Transverse colon (tissue), 4 donors: ENCODE measurements at regions not wholly inside any gene's neighbourhood (a gene's known extent, or its start where the extent isn't known, plus 50 kb on each side); places are given as distances from the start of the nearest gene placed in this dataset.

ENCODE experiments used
- DNase-seq: peaks from one replicate; pipeline ENCODE4 v3.0.0-alpha.2; 2019
- H3K27ac ChIP-seq, 4 donors: fragments of 200-600 bp; sonication (generic); 2 replicates each; pipeline ENCODE4 v1.5.1; 2016 to 2018; ENCODE audit warnings: inconsistent platforms in 4 of 4
- H3K27me3 ChIP-seq: fragments of 200-600 bp; sonication (generic); 2 replicates; pipeline ENCODE4 v1.5.1; 2017; ENCODE audit warnings: inconsistent platforms
- H3K36me3 ChIP-seq, 4 donors: fragments of 200-600 bp; sonication (generic); 2 replicates each; pipeline ENCODE4 v1.5.1; 2017 to 2019; ENCODE audit warnings: inconsistent platforms in 4 of 4
- H3K4me1 ChIP-seq, 4 donors: fragments of 200-600 bp; sonication (generic); 2 replicates each; pipeline ENCODE4 v1.5.1; 2017 to 2020; ENCODE audit warnings: inconsistent platforms in 4 of 4
- H3K4me3 ChIP-seq, 4 donors: fragments of 200-600 bp; sonication (generic); 1 replicate in 1 of 4; 2 replicates in 3 of 4; pipeline versions ENCODE4 v1.5.1 to v1.6.1; 2017 to 2019; ENCODE audit warnings: inconsistent platforms in 4 of 4
- H3K9me3 ChIP-seq, 2 donors: fragments of 200-600 bp; sonication (generic); 2 replicates each; pipeline ENCODE4 v1.5.1; 2017 to 2019; ENCODE audit warnings: inconsistent platforms in 2 of 2
- CTCF ChIP-seq, 5 experiments: fragments of 200-600 bp in 3 of 5; fragments of 450-650 bp in 2 of 5; sonication (generic) in 3 of 5; IDR thresholded peaks; 1 replicate in 2 of 5; 2 replicates in 3 of 5; pipeline ENCODE4 v1.5.1; 2016 to 2017; ENCODE audit warnings: antibody characterized with exemption in 5 of 5, inconsistent platforms in 3 of 5, mild to moderate bottlenecking in 2 of 5, moderate library complexity in 1 of 5
- EP300 ChIP-seq: sonication (generic); formaldehyde crosslinking; IDR thresholded peaks from one replicate; pipeline ENCODE4 v1.6.1; 2017; ENCODE audit warnings: antibody characterized with exemption, low read depth
- POLR2A ChIP-seq: fragments of 450-650 bp; IDR thresholded peaks from one replicate; pipeline ENCODE4 v1.6.1; 2016; ENCODE audit warnings: antibody characterized with exemption, mild to moderate bottlenecking, moderate library complexity
- POLR2AphosphoS5 ChIP-seq, 3 donors: sonication (generic); formaldehyde crosslinking; IDR thresholded peaks; one replicate each; pipeline ENCODE4 v1.6.1; 2016; ENCODE audit warnings: antibody characterized with exemption in 3 of 3
- WGBS, 2 donors: methylation state at CpG; one replicate each; pipeline ENCODE4 v1.1.5; 2018; ENCODE audit warnings: low coverage in 1 of 2; 5-methylcytosine and 5-hydroxymethylcytosine counted together
- in situ Hi-C, 4 donors: fragments of 200-750 bp; cut with MboI; loops; one replicate each; pipeline versions ENCODE4 v1.15.0 to v1.15.1; 2017; ENCODE audit warnings: low sequenced_read_pairs in 3 of 4, low pct_ligation_motif_present in 1 of 4, low pct_unique_long_range_greater_than_20kb in 1 of 4
- intact Hi-C: fragments of 100-400 bp; cut with DNase I; formaldehyde crosslinking; loops from one replicate; pipeline ENCODE4 v1.15.1; 2023; ENCODE audit warnings: low total_unique reads

- H3K9me3 ChIP-seq: no peaks in the 10 kb centered on the region
- no peaks in the 10 kb centered on the region for H3K27me3 ChIP-seq
- no peak overlapping the region for H3K4me3 ChIP-seq
- 90 to 95% methylated on average over 2 to 3 of the region's 3 CpGs for WGBS, 2 donors
- no peak for TF ChIP-seq EP300
- no peak for TF ChIP-seq POLR2AphosphoS5 (IDR thresholded peaks at IDR 0.05)
- no peaks in the 10 kb centered on the region for H3K4me1 ChIP-seq
- intact Hi-C loops: no loop called here
- DNase-seq: no peak
- no peak overlapping the region for H3K27ac ChIP-seq
- no peaks in the 10 kb centered on the region for H3K36me3 ChIP-seq
- in situ Hi-C loops: loop anchor here in 2 of 4 donors (25.0 kb wide), 2 partner anchors 357 to 607 kb away; no protein-coding TSS in a partner anchor
Measured at GRCh38 chr11:129719037-129719436, 96.6 kb upstream of the TMEM45B start.

- intact Hi-C loops: no loop called here
- no peak overlapping the region for H3K27ac ChIP-seq
Measured at GRCh38 chr11:129720156-129720555, 95.5 kb upstream of the TMEM45B start.

GRCh38 chr11:129720994-129721393, 94.7 kb upstream of the TMEM45B start:
- intact Hi-C loops (no loop called here), in situ Hi-C loops (loop anchor here in 2 of 4 donors (25.0 kb wide), 2 partner anchors 359 to 609 kb away; no protein-coding TSS in a partner anchor)
- DNase-seq: no peak
- TF ChIP-seq POLR2AphosphoS5 (IDR thresholded peaks at IDR 0.05) (no peak), CTCF (IDR thresholded peaks at IDR 0.05) (no peak), POLR2A (no peak), EP300 (no peak)
- WGBS, 2 donors: 82 to 90% methylated on average over 8 to 11 of the region's 11 CpGs
- Histone ChIP-seq H3K27me3 (no peaks in the 10 kb centered on the region), H3K4me1 (no peaks in the 10 kb centered on the region), H3K36me3 (no peaks in the 10 kb centered on the region), H3K4me3 (no peak overlapping the region), H3K9me3 (no peaks in the 10 kb centered on the region), H3K27ac (no peak overlapping the region)

More at GRCh38 chr11:129720156-129720555, 95.5 kb upstream of the TMEM45B start:
- no peaks in the 10 kb centered on the region for H3K36me3 ChIP-seq
- H3K4me1 ChIP-seq: no peaks in the 10 kb centered on the region
- TF ChIP-seq POLR2AphosphoS5 (IDR thresholded peaks at IDR 0.05): no peak
- no peak for TF ChIP-seq POLR2A
- no peak for TF ChIP-seq EP300
- no peak for TF ChIP-seq CTCF (IDR thresholded peaks at IDR 0.05)
- in situ Hi-C loops: loop anchor here in 2 of 4 donors (25.0 kb wide), 2 partner anchors 358 to 608 kb away; no protein-coding TSS in a partner anchor
- 74% methylated on average over 4 of the region's 4 CpGs; no CpG with 5 or more reads in 1 of the 2 donors for WGBS, 2 donors
- no peaks in the 10 kb centered on the region for H3K9me3 ChIP-seq
- H3K27me3 ChIP-seq: no peaks in the 10 kb centered on the region
- H3K4me3 ChIP-seq: no peak overlapping the region
- no peak for DNase-seq

- 71 to 77% methylated on average over 11 to 13 of the region's 13 CpGs for WGBS, 2 donors
- no peaks in the 10 kb centered on the region for H3K36me3 ChIP-seq
- no peak overlapping the region for H3K27ac ChIP-seq
- intact Hi-C loops (no loop called here), in situ Hi-C loops (loop anchor here in 2 of 4 donors (25.0 kb wide), 2 partner anchors 359 to 609 kb away; no protein-coding TSS in a partner anchor)
- H3K4me3 ChIP-seq: no peak overlapping the region
- TF ChIP-seq POLR2A (no peak), CTCF (IDR thresholded peaks at IDR 0.05) (no peak), EP300 (no peak), POLR2AphosphoS5 (IDR thresholded peaks at IDR 0.05) (no peak)
- DNase-seq: no peak
- H3K27me3 ChIP-seq: no peaks in the 10 kb centered on the region
- no peaks in the 10 kb centered on the region for H3K4me1 ChIP-seq
- no peaks in the 10 kb centered on the region for H3K9me3 ChIP-seq
Measured at GRCh38 chr11:129721685-129722084, 94.0 kb upstream of the TMEM45B start.

- Histone ChIP-seq H3K27ac (no peak overlapping the region), H3K4me1 (no peaks in the 10 kb centered on the region), H3K27me3 (no peaks in the 10 kb centered on the region), H3K9me3 (no peaks in the 10 kb centered on the region), H3K4me3 (no peak overlapping the region), H3K36me3 (no peaks in the 10 kb centered on the region)
- 60 to 64% methylated on average over 6 of the region's 6 CpGs for WGBS, 2 donors
- in situ Hi-C loops: loop anchor here in 2 of 4 donors (25.0 kb wide), 2 partner anchors 360 to 610 kb away; no protein-coding TSS in a partner anchor
- TF ChIP-seq POLR2AphosphoS5 (IDR thresholded peaks at IDR 0.05): no peak
- no peak for TF ChIP-seq EP300
- TF ChIP-seq POLR2A: no peak
- no peak for TF ChIP-seq CTCF (IDR thresholded peaks at IDR 0.05)
- intact Hi-C loops: no loop called here
- DNase-seq: no peak
Measured at GRCh38 chr11:129722529-129722928, 93.1 kb upstream of the TMEM45B start.
